Neural cell (in vitro differentiated cells): ENCODE measurements at regions not wholly inside any gene's neighbourhood (a gene's known extent, or its start where the extent isn't known, plus 50 kb on each side); places are given as distances from the start of the nearest gene placed in this dataset.

ENCODE experiments used
- EZH2 ChIP-seq: fragments of 200-600, 300-800 bp; shearing (Covaris generic), sonication (generic); IDR thresholded peaks from 2 replicates; pipeline ENCODE4 v1.6.1; 2014; ENCODE audit warnings: antibody characterized with exemption, low read length, borderline replicate concordance, mild to moderate bottlenecking; ENCODE audit not compliant: insufficient read depth, poor library complexity, severe bottlenecking
- MXI1 ChIP-seq: fragments of 450-650 bp; conservative IDR thresholded peaks from 2 replicates; pipeline ENCODE4 v1.6.1; 2014; ENCODE audit warnings: antibody characterized with exemption, mild to moderate bottlenecking; ENCODE audit not compliant: poor library complexity, severe bottlenecking
- POLR2AphosphoS5 ChIP-seq: IDR thresholded peaks from 2 replicates; pipeline ENCODE4 v1.6.1; 2012
- RAD21 ChIP-seq: fragments of 450-650 bp; conservative IDR thresholded peaks from 2 replicates; pipeline ENCODE4 v1.6.1; 2014; ENCODE audit warnings: antibody characterized with exemption, mild to moderate bottlenecking, moderate library complexity
- SMC3 ChIP-seq: fragments of 450-650 bp; conservative IDR thresholded peaks from 2 replicates; pipeline ENCODE4 v1.6.1; 2014; ENCODE audit warnings: antibody characterized with exemption, mild to moderate bottlenecking, moderate library complexity; ENCODE audit not compliant: poor library complexity
- TAF1 ChIP-seq: IDR thresholded peaks from 2 replicates; pipeline ENCODE4 v1.6.1; 2012; ENCODE audit warnings: low read depth
- TF ChIP-seq, protein P1 (sequence below): fragments of 450-650 bp; IDR thresholded peaks from 2 replicates; pipeline ENCODE4 v1.5.1; 2014; ENCODE audit warnings: antibody characterized with exemption, mild to moderate bottlenecking, moderate library complexity; ENCODE audit not compliant: poor library complexity, severe bottlenecking
- TF ChIP-seq, protein P2 (sequence below): IDR thresholded peaks from 2 replicates; pipeline ENCODE4 v1.6.1; 2012; ENCODE audit warnings: borderline replicate concordance

DNA sequence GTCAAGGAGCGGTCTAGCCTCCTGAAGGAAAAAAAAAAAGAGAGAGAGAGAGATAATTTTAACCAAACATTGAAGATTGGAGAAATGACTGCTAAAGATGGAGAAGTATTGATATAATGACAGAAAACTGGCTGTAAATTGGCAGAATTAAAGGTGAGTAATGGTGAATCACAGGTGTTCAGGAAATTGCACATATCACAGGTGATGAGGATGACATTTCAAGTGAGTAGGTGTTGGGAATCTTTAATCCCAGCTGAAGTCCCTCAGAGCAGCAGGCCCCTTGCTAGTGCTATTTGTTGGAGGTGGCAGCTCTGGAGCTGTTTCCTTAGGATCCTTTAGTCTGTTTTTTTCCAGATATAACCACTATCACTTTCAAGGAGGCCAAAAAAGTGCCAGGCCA is 678.4 kb upstream of the VRK2 start:
- TF ChIP-seq POLR2AphosphoS5 (no peak), RAD21 (no peak), TAF1 (no peak), SMC3 (no peak), MXI1 (no peak), EZH2 (no peak)
- TF ChIP-seq, protein P1, sequence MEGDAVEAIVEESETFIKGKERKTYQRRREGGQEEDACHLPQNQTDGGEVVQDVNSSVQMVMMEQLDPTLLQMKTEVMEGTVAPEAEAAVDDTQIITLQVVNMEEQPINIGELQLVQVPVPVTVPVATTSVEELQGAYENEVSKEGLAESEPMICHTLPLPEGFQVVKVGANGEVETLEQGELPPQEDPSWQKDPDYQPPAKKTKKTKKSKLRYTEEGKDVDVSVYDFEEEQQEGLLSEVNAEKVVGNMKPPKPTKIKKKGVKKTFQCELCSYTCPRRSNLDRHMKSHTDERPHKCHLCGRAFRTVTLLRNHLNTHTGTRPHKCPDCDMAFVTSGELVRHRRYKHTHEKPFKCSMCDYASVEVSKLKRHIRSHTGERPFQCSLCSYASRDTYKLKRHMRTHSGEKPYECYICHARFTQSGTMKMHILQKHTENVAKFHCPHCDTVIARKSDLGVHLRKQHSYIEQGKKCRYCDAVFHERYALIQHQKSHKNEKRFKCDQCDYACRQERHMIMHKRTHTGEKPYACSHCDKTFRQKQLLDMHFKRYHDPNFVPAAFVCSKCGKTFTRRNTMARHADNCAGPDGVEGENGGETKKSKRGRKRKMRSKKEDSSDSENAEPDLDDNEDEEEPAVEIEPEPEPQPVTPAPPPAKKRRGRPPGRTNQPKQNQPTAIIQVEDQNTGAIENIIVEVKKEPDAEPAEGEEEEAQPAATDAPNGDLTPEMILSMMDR: no peak
- TF ChIP-seq, protein P2, sequence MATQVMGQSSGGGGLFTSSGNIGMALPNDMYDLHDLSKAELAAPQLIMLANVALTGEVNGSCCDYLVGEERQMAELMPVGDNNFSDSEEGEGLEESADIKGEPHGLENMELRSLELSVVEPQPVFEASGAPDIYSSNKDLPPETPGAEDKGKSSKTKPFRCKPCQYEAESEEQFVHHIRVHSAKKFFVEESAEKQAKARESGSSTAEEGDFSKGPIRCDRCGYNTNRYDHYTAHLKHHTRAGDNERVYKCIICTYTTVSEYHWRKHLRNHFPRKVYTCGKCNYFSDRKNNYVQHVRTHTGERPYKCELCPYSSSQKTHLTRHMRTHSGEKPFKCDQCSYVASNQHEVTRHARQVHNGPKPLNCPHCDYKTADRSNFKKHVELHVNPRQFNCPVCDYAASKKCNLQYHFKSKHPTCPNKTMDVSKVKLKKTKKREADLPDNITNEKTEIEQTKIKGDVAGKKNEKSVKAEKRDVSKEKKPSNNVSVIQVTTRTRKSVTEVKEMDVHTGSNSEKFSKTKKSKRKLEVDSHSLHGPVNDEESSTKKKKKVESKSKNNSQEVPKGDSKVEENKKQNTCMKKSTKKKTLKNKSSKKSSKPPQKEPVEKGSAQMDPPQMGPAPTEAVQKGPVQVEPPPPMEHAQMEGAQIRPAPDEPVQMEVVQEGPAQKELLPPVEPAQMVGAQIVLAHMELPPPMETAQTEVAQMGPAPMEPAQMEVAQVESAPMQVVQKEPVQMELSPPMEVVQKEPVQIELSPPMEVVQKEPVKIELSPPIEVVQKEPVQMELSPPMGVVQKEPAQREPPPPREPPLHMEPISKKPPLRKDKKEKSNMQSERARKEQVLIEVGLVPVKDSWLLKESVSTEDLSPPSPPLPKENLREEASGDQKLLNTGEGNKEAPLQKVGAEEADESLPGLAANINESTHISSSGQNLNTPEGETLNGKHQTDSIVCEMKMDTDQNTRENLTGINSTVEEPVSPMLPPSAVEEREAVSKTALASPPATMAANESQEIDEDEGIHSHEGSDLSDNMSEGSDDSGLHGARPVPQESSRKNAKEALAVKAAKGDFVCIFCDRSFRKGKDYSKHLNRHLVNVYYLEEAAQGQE: no peak
